Sigmoid colon (tissue), 4 donors: ENCODE measurements at regions not wholly inside any gene's neighbourhood (a gene's known extent, or its start where the extent isn't known, plus 50 kb on each side); places are given as distances from the start of the nearest gene placed in this dataset.

Experiments
- CTCF ChIP-seq, 4 experiments: fragments of 450-650 bp in 3 of 4; fragments of 200-600 bp in 1 of 4; IDR thresholded peaks; one replicate each; pipeline ENCODE4 v1.5.1; 2016 to 2019; ENCODE audit warnings: antibody characterized with exemption in 4 of 4, mild to moderate bottlenecking in 3 of 4, moderate library complexity in 2 of 4
- POLR2AphosphoS5 ChIP-seq, 4 donors: sonication (generic); formaldehyde crosslinking; IDR thresholded peaks; one replicate each; pipeline ENCODE4 v1.6.1; 2017; ENCODE audit warnings: antibody characterized with exemption in 4 of 4

- TF ChIP-seq CTCF (IDR thresholded peaks at IDR 0.05) (no peak), POLR2AphosphoS5 (IDR thresholded peaks at IDR 0.05) (no peak)
Observed at GRCh38 chr7:46239846-46240245, 318.8 kb upstream of the IGFBP3 start.
